ENCODE measurements at regions not wholly inside any gene's neighbourhood (a gene's known extent, or its start where the extent isn't known, plus 50 kb on each side); places are given as distances from the start of the nearest gene placed in this dataset.

- DNase-seq, result no peak
- H3K27me3 Mint-ChIP-seq (ENCODE audit: low read depth in 3 of 3), result peaks cover 0 to 2% (median 0%) of the 10 kb centered on the region in 3 donors
- Histone ChIP-seq H3K27ac (ENCODE audit: low read depth in 1 of 2, low read length in 2 of 2) (no peak overlapping the region), H3K9ac (ENCODE audit: insufficient read depth, low read length, poor library complexity, severe bottlenecking) (no peak overlapping the region), H3K4me2 (replicated peaks; ENCODE audit: extremely low read depth, low read length, poor library complexity, severe bottlenecking) (no peak overlapping the region), H3K4me3 (replicated peaks in 1 of 3; ENCODE audit: low read depth in 2 of 3, low read length in 3 of 3) (no peak overlapping the region), H3K36me3 (replicated peaks in 1 of 2; ENCODE audit: control insufficient read depth in 1 of 2, insufficient read depth in 2 of 2, low read length in 2 of 2) (no peaks in the 10 kb centered on the region), H3K27me3 (ENCODE audit: control insufficient read depth in 2 of 2, insufficient read depth in 2 of 2, low read length in 2 of 2) (no peaks in the 10 kb centered on the region), H3K9me3 (replicated peaks in 1 of 2; ENCODE audit: control insufficient read depth in 1 of 2, insufficient read depth in 1 of 2, low read length in 2 of 2) (no peaks in the 10 kb centered on the region), H4K20me1 (ENCODE audit: insufficient read depth, low read length) (no peaks in the 10 kb centered on the region), H3K4me1 (ENCODE audit: control insufficient read depth in 1 of 2, insufficient read depth in 2 of 2, low read length in 2 of 2) (no peaks in the 10 kb centered on the region), H3K79me2 (ENCODE audit: insufficient read depth, low read length) (no peaks in the 10 kb centered on the region), H2AFZ (ENCODE audit: insufficient read depth, low read depth, low read length, poor library complexity, severe bottlenecking) (no peak overlapping the region)
- no peak overlapping the region for H3K4me3 Mint-ChIP-seq
- no peaks in the 10 kb centered on the region for H3K36me3 Mint-ChIP-seq
- WGBS (ENCODE audit: insufficient coverage), result no CpG with 5 or more reads among the region's 1 CpG
- H3K27ac Mint-ChIP-seq, result no peak overlapping the region
- no peaks in the 10 kb centered on the region for H3K4me1 Mint-ChIP-seq
- no peaks in the 10 kb centered on the region for H3K9me3 Mint-ChIP-seq
- TF ChIP-seq CTCF (IDR thresholded peaks at IDR 0.05), result no peak
- intact Hi-C loops (cut with micrococcal nuclease), result no loop called here
These were observed 123.0 kb upstream of the PCDH18 start for GRCh38 chr4:137655302-137655701.

- Mint-ChIP-seq H3K27me3 (ENCODE audit: low read depth in 3 of 3) (no peaks in the 10 kb centered on the region), H3K9me3 (no peaks in the 10 kb centered on the region), H3K4me3 (no peak overlapping the region), H3K4me1 (no peaks in the 10 kb centered on the region), H3K27ac (no peak overlapping the region), H3K36me3 (no peaks in the 10 kb centered on the region)
- Histone ChIP-seq H3K27ac (ENCODE audit: low read depth in 1 of 2, low read length in 2 of 2) (no peak overlapping the region), H3K4me1 (ENCODE audit: control insufficient read depth in 1 of 2, insufficient read depth in 2 of 2, low read length in 2 of 2) (no peaks in the 10 kb centered on the region), H3K27me3 (ENCODE audit: control insufficient read depth in 2 of 2, insufficient read depth in 2 of 2, low read length in 2 of 2) (no peaks in the 10 kb centered on the region), H3K4me2 (replicated peaks; ENCODE audit: extremely low read depth, low read length, poor library complexity, severe bottlenecking) (no peak overlapping the region), H4K20me1 (ENCODE audit: insufficient read depth, low read length) (no peaks in the 10 kb centered on the region), H3K79me2 (ENCODE audit: insufficient read depth, low read length) (no peaks in the 10 kb centered on the region), H2AFZ (ENCODE audit: insufficient read depth, low read depth, low read length, poor library complexity, severe bottlenecking) (no peak overlapping the region), H3K36me3 (replicated peaks in 1 of 2; ENCODE audit: control insufficient read depth in 1 of 2, insufficient read depth in 2 of 2, low read length in 2 of 2) (no peaks in the 10 kb centered on the region), H3K9me3 (replicated peaks in 1 of 2; ENCODE audit: control insufficient read depth in 1 of 2, insufficient read depth in 1 of 2, low read length in 2 of 2) (no peaks in the 10 kb centered on the region), H3K4me3 (replicated peaks in 1 of 3; ENCODE audit: low read depth in 2 of 3, low read length in 3 of 3) (no peak overlapping the region), H3K9ac (ENCODE audit: insufficient read depth, low read length, poor library complexity, severe bottlenecking) (no peak overlapping the region)
- TF ChIP-seq CTCF (IDR thresholded peaks at IDR 0.05), result no peak
- no peak for DNase-seq
- intact Hi-C loops (cut with micrococcal nuclease), result no loop called here
- no CpG with 5 or more reads among the region's 3 CpGs for WGBS (ENCODE audit: insufficient coverage)
These were observed 118.8 kb upstream of the PCDH18 start for GRCh38 chr4:137651128-137651527.
